Neutrophil (primary cell): ENCODE measurements at regions not wholly inside any gene's neighbourhood (a gene's known extent, or its start where the extent isn't known, plus 50 kb on each side); places are given as distances from the start of the nearest gene placed in this dataset.

Experiments
- H3K27ac ChIP-seq: fragments of 200-600 bp; sonication (generic); 2 replicates; pipeline ENCODE4 v1.5.1; 2016; ENCODE audit warnings: mild to moderate bottlenecking, moderate library complexity
- H3K27me3 ChIP-seq: fragments of 200-600 bp; sonication (generic); 2 replicates; pipeline ENCODE4 v1.6.0; 2016; ENCODE audit warnings: mild to moderate bottlenecking
- H3K36me3 ChIP-seq: fragments of 200-600 bp; sonication (generic); 2 replicates; pipeline ENCODE4 v1.5.1; 2017
- H3K4me1 ChIP-seq, 2 experiments: fragments of 200-600 bp in 1 of 2; sonication (generic) in 1 of 2; 1 replicate in 1 of 2; 2 replicates in 1 of 2; pipeline versions ENCODE4 v1.5.1 to v1.6.1; 2013 to 2016; ENCODE audit warnings: low read depth in 1 of 2, low read length in 1 of 2, mild to moderate bottlenecking in 1 of 2, moderate library complexity in 1 of 2; ENCODE audit not compliant: control insufficient read depth in 1 of 2, insufficient read depth in 1 of 2
- H3K4me3 ChIP-seq, 2 experiments: fragments of 200-600 bp in 1 of 2; sonication (generic) in 1 of 2; 1 replicate in 1 of 2; 2 replicates in 1 of 2; pipeline ENCODE4 v1.5.1; 2013 to 2016; ENCODE audit warnings: low read depth in 1 of 2, low read length in 1 of 2, mild to moderate bottlenecking in 1 of 2, moderate library complexity in 1 of 2
- H3K9me3 ChIP-seq: fragments of 200-600 bp; sonication (generic); 2 replicates; pipeline ENCODE4 v1.5.1; 2016
- CTCF ChIP-seq: fragments of 200-600 bp; sonication (generic); IDR thresholded peaks from 2 replicates; pipeline ENCODE4 v1.5.1; 2016; ENCODE audit warnings: antibody characterized with exemption

- H3K27me3 ChIP-seq: no peaks in the 10 kb centered on the region
- no peaks in the 10 kb centered on the region for H3K9me3 ChIP-seq
- no peak for TF ChIP-seq CTCF
- H3K36me3 ChIP-seq: no peaks in the 10 kb centered on the region
- H3K27ac ChIP-seq: no peak overlapping the region
- H3K4me3 ChIP-seq: no peak overlapping the region
- H3K4me1 ChIP-seq: no peaks in the 10 kb centered on the region
Observed at GRCh38 chr7:106524690-106525059, 136.3 kb downstream of the CCDC71L start.

- Histone ChIP-seq H3K36me3 (no peaks in the 10 kb centered on the region), H3K4me1 (no peaks in the 10 kb centered on the region), H3K27ac (no peak overlapping the region), H3K4me3 (no peak overlapping the region), H3K27me3 (no peaks in the 10 kb centered on the region), H3K9me3 (no peaks in the 10 kb centered on the region)
- no peak for TF ChIP-seq CTCF
Observed at GRCh38 chr7:106523482-106523881, 137.5 kb downstream of the CCDC71L start.

GRCh38 chr7:106522696-106523095 is 138.3 kb downstream of the CCDC71L start:
- Histone ChIP-seq H3K27me3 (no peaks in the 10 kb centered on the region), H3K36me3 (no peaks in the 10 kb centered on the region)
- no peak for TF ChIP-seq CTCF

GRCh38 chr7:106521541-106521940 is 139.4 kb downstream of the CCDC71L start:
- Histone ChIP-seq H3K9me3 (no peaks in the 10 kb centered on the region), H3K36me3 (no peaks in the 10 kb centered on the region), H3K27ac (no peak overlapping the region), H3K4me3 (no peak overlapping the region), H3K4me1 (no peaks in the 10 kb centered on the region), H3K27me3 (no peaks in the 10 kb centered on the region)
- TF ChIP-seq CTCF: no peak

More at GRCh38 chr7:106522696-106523095, 138.3 kb downstream of the CCDC71L start:
- Histone ChIP-seq H3K4me1 (no peaks in the 10 kb centered on the region), H3K9me3 (no peaks in the 10 kb centered on the region), H3K4me3 (no peak overlapping the region), H3K27ac (no peak overlapping the region)

- Histone ChIP-seq H3K4me1 (no peaks in the 10 kb centered on the region), H3K9me3 (no peaks in the 10 kb centered on the region), H3K36me3 (no peaks in the 10 kb centered on the region), H3K27ac (no peak overlapping the region), H3K27me3 (no peaks in the 10 kb centered on the region), H3K4me3 (no peak overlapping the region)
- TF ChIP-seq CTCF: no peak
Observed at GRCh38 chr7:106520962-106521514, 139.9 kb downstream of the CCDC71L start.

- Histone ChIP-seq H3K36me3 (no peaks in the 10 kb centered on the region), H3K27me3 (no peaks in the 10 kb centered on the region), H3K4me1 (no peaks in the 10 kb centered on the region), H3K4me3 (no peak overlapping the region), H3K27ac (no peak overlapping the region), H3K9me3 (no peaks in the 10 kb centered on the region)
- TF ChIP-seq CTCF: no peak
Observed at GRCh38 chr7:106518967-106519366, 142.0 kb downstream of the CCDC71L start.
